ENCODE measurements at regions not wholly inside any gene's neighbourhood (a gene's known extent, or its start where the extent isn't known, plus 50 kb on each side); places are given as distances from the start of the nearest gene placed in this dataset.

- H3K27me3 ChIP-seq (ENCODE audit: control insufficient read depth in 4 of 4, insufficient read depth in 4 of 4, low read length in 3 of 4), result no peaks in the 10 kb centered on the region
- no peaks in the 10 kb centered on the region for H3K4me1 ChIP-seq (ENCODE audit: control insufficient read depth in 4 of 4, insufficient read depth in 4 of 4, low read length in 3 of 4)
- H3K9me3 ChIP-seq (ENCODE audit: control insufficient read depth in 4 of 4, low read length in 3 of 4), result no peaks in the 10 kb centered on the region
- H3K36me3 ChIP-seq (ENCODE audit: control insufficient read depth in 4 of 4, insufficient read depth in 3 of 4, low read depth in 1 of 4, low read length in 3 of 4), result no peaks in the 10 kb centered on the region
- WGBS, result 72% methylated on average over 1 of the region's 1 CpG
- H3K27ac ChIP-seq (ENCODE audit: low read depth in 1 of 2, low read length in 2 of 2), result no peak overlapping the region
- TF ChIP-seq CTCF (IDR thresholded peaks at IDR 0.05; ENCODE audit: low read depth, low read length, missing input control) (no peak), JUND (IDR thresholded peaks at IDR 0.05) (no peak), ATF3 (IDR thresholded peaks at IDR 0.05) (no peak), TAF1 (conservative IDR thresholded peaks at IDR 0.05) (no peak), ZBTB33 (IDR thresholded peaks at IDR 0.05) (no peak), REST (IDR thresholded peaks at IDR 0.05) (no peak), NR2F2 (IDR thresholded peaks at IDR 0.05) (no peak), YY1 (IDR thresholded peaks at IDR 0.05) (no peak), SP1 (IDR thresholded peaks at IDR 0.05) (no peak), RXRA (IDR thresholded peaks at IDR 0.05) (no peak), HNF4G (IDR thresholded peaks at IDR 0.05) (no peak), FOXA2 (IDR thresholded peaks at IDR 0.05) (no peak), FOXA1 (IDR thresholded peaks at IDR 0.05) (no peak), HNF4A (conservative IDR thresholded peaks at IDR 0.05) (no peak)
- no peak overlapping the region for H3K9ac ChIP-seq (ENCODE audit: low read depth in 1 of 2, low read length in 2 of 2)
- H3K4me3 ChIP-seq (ENCODE audit: low read depth in 1 of 3, low read length in 3 of 3), result no peak overlapping the region
- no peak for DNase-seq (ENCODE audit: low spot score)
Observed at GRCh38 chr3:18738393-18739098, 313.4 kb upstream of the SATB1 start.

- H3K36me3 ChIP-seq (ENCODE audit: control insufficient read depth in 4 of 4, insufficient read depth in 3 of 4, low read depth in 1 of 4, low read length in 3 of 4), result no peaks in the 10 kb centered on the region
- H3K27me3 ChIP-seq (ENCODE audit: control insufficient read depth in 4 of 4, insufficient read depth in 4 of 4, low read length in 3 of 4), result no peaks in the 10 kb centered on the region
- no peak for TF ChIP-seq REST (IDR thresholded peaks at IDR 0.05)
- no peak for TF ChIP-seq RAD21 (IDR thresholded peaks at IDR 0.05)
- TF ChIP-seq FOXA1 (IDR thresholded peaks at IDR 0.05), result no peak
- no peak for TF ChIP-seq RXRA (IDR thresholded peaks at IDR 0.05)
- TF ChIP-seq FOXA2 (IDR thresholded peaks at IDR 0.05), result no peak
- 85% methylated on average over 2 of the region's 2 CpGs for WGBS
- no peak overlapping the region for H3K9ac ChIP-seq (ENCODE audit: low read depth in 1 of 2, low read length in 2 of 2)
- no peak overlapping the region for H3K4me3 ChIP-seq (ENCODE audit: low read depth in 1 of 3, low read length in 3 of 3)
- H3K4me1 ChIP-seq (ENCODE audit: control insufficient read depth in 4 of 4, insufficient read depth in 4 of 4, low read length in 3 of 4), result no peaks in the 10 kb centered on the region
- no peak overlapping the region for H3K27ac ChIP-seq (ENCODE audit: low read depth in 1 of 2, low read length in 2 of 2)
- DNase-seq (ENCODE audit: low spot score), result no peak
- H3K9me3 ChIP-seq (ENCODE audit: control insufficient read depth in 4 of 4, low read length in 3 of 4), result no peaks in the 10 kb centered on the region
Observed at GRCh38 chr3:18735005-18735404, 309.9 kb upstream of the SATB1 start.

Data from liver (tissue), 8 donors.